GM13977 (cell line): ENCODE measurements at regions not wholly inside any gene's neighbourhood (a gene's known extent, or its start where the extent isn't known, plus 50 kb on each side); places are given as distances from the start of the nearest gene placed in this dataset.
A peak's percentile ranks its signal among the peaks of the same experiment; 100 is the strongest.
"Not testable (repeated sequence)": the region's sequence is repeated elsewhere in the genome, so short reads cannot be mapped to it uniquely, and the experiment has no call there.

Experiments
- DNase-seq: peaks from one replicate; pipeline ENCODE4 v3.0.0; 2012; ENCODE audit warnings: low spot score
- in situ Hi-C: fragments of 300-500 bp; cut with MboI; formaldehyde crosslinking; loops from one replicate; pipeline ENCODE4 v1.12.0; 2022; ENCODE audit warnings: low sequenced_read_pairs, low pct_unique_long_range_greater_than_20kb, mixed read lengths, inconsistent platforms; ENCODE audit not compliant: unreplicated experiment
- TF ChIP-seq, protein P1 (sequence below): IDR thresholded peaks from 2 replicates; pipeline ENCODE4 v1.5.1; 2012; ENCODE audit warnings: mild to moderate bottlenecking, control low read depth; ENCODE audit not compliant: insufficient read depth; ENCODE audit errors: extremely low read depth, missing control alignments

DNA sequence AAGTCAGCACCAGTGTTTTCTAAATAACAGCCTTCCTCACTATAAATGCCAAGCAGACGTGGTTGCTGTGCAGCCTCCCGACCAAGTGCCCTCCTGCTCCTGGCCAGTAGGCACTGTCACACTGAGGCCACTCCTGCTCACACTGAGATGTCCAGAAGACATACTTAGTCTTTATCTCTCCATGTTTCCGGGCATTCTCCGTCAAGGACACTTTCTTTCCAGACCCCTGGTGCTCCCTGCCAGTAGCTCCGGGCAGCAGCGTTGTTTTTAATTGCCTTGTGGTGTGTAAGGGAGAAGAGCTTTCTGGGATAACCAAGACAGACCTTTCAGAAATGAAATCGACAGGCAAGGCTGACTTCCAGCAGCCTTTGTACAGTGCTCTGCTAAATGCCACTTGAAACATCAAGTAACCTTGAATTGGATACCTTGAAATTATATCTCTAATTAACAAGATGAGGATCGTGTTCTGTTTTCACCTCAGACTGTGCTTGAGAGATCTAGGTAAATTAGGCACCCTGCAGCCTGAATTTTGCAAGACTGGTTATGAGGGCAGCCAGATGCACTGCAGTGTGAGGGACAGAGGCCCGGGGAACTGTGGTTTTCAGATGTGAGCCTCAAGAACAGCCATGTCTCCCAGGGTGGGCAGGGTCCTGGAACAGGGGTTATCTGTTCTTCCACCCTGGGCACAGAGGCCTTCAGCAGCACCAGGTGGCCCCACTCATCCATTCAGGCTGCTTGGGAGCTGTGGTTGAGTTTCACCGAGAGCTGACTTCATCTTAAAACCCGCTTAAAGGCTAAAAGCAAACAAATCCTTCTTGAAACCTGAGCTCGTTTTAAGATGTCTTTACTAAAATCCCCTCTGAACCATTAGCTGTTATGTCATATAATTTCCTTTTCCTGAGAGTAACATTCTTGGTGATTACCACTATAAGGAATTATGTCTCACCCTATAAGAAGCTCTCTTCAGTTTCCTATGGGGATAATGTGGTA, 105.5 kb upstream of the IL12A start:
- in situ Hi-C loops: loop anchor here (5.0 to 25.0 kb wide), 2 partner anchors 119 to 454 kb away; no protein-coding TSS in a partner anchor

DNA sequence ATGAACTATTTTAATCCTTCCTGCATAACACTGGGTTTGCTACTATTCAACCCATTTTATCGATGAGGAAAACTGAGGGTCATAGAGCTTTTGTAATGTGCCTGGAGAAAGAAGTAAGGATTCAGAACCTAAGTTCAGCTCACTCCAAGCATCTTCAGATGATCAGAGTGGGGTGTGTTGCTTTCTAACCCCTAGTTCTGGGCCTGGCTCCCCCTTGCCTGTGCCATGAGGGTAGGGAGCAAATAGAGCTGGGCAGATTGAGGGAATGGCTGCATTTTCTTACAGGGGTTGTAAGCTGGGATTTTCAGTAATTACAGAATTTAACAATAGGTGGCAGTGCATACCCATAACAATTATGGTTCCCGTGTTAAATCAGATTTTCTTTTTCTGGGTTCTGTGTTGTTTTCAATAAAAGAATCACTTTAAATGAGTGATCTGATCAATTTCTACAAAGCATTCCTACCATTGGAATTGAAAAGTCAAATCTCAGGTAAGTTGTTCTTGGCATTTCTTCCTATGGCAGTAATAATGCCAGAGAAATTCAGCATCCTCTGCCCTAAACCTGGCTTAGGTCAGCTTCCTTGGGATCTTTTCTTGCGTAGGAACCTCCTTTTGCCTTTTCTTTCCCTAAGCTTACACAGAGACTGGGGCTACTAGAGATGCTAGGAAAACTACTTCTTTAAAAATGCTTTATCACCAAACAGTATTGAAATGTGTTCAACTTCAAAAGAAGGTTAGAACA, 103.8 kb upstream of the IL12A start:
- peak; percentile 51 for DNase-seq
- TF ChIP-seq, protein P1, sequence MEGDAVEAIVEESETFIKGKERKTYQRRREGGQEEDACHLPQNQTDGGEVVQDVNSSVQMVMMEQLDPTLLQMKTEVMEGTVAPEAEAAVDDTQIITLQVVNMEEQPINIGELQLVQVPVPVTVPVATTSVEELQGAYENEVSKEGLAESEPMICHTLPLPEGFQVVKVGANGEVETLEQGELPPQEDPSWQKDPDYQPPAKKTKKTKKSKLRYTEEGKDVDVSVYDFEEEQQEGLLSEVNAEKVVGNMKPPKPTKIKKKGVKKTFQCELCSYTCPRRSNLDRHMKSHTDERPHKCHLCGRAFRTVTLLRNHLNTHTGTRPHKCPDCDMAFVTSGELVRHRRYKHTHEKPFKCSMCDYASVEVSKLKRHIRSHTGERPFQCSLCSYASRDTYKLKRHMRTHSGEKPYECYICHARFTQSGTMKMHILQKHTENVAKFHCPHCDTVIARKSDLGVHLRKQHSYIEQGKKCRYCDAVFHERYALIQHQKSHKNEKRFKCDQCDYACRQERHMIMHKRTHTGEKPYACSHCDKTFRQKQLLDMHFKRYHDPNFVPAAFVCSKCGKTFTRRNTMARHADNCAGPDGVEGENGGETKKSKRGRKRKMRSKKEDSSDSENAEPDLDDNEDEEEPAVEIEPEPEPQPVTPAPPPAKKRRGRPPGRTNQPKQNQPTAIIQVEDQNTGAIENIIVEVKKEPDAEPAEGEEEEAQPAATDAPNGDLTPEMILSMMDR: peak; percentile 55
- in situ Hi-C loops: loop anchor here (5.0 to 25.0 kb wide), 2 partner anchors 117 to 452 kb away; no protein-coding TSS in a partner anchor

More for the DNA sequence above, 105.5 kb upstream of the IL12A start:
- no peak for DNase-seq
- TF ChIP-seq, protein P1: no peak

DNA sequence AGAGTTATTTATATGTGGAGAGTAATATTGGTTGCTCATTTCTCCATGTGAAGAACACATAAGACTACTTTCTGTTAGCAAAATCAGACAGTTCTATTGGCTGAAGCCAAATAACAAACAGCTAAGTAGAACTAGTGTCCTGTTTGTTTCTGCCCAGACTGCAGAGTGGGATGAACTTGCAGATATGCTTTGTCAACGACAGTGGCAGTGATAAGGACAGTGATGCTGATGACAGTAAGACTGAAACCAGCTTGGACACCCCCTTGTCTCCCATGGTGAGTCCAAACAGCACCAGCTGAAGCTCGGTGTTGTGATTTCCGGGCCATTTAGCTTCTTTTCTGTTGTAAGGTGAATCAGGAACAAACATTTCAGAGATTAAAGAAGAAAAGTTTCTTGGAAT, 102.6 kb upstream of the IL12A start:
- peak; percentile 21 for DNase-seq
- TF ChIP-seq, protein P1: no peak
- in situ Hi-C loops: loop anchor here (25.0 kb wide), 1 partner anchor 451 kb away; no protein-coding TSS in a partner anchor

DNA sequence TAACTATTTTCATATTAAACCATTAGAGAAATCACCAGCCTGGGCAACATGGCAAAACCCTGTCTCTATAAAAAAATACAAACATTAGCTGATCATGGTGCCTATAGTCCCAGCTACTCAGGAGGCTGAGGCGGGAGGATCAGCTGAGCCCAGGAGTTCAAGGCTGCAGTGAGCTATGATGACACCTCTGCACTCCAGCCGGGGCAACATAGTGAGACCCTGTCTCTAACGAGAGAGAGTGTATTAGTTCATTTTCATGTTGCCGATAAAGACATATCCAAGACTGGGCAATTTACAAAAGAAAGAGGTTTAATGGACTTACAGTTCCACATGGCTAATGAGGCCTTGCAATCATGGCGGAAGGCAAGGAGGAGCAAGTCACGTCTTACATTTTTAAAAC, 102.1 kb upstream of the IL12A start:
- DNase-seq: not testable (repeated sequence)
- in situ Hi-C loops: loop anchor here (25.0 kb wide), 1 partner anchor 451 kb away; no protein-coding TSS in a partner anchor

DNA sequence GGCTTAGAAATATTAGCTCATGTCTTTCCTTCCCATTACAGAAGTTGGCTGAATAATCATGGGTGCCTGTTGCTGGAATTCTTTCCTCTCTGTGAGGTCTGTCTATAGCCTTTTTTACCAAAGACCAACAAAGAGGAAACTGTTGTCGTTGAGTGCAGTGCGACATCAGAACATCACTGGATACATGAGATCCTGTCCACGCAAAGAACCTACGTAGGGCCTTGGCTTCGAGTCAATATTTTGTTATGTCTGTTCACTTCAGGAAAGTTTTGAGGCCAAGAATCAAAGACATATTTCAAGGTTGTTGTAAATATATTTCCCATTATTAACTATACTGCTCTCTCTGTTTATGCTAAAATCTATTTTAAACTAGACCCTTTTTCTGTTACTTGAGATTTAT, 101.5 kb upstream of the IL12A start:
- TF ChIP-seq, protein P1: no peak
- in situ Hi-C loops: loop anchor here (25.0 kb wide), 1 partner anchor 450 kb away; no protein-coding TSS in a partner anchor
- no peak for DNase-seq

DNA sequence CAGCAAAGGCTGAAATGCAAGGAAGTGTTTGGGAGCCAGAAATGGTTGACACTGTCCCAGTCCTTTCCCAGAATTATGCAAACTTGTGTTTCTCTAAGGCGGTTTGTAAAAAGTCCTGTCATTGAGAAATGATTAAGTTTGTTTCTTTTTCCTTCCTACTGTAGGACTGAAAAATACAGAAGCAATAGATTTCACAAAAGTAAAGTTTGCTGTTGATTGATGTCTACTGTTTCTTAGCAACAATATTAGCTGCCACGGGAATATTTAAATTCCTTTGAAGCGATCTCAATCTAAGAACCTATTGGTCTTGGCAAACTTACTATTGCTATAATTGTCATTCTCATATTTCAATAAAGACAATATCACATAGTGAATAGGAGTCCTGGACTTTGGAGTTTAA, 100.7 kb upstream of the IL12A start:
- no peak for DNase-seq
- in situ Hi-C loops: loop anchor here (25.0 kb wide), 1 partner anchor 449 kb away; no protein-coding TSS in a partner anchor
- TF ChIP-seq, protein P1: no peak
